Transverse colon (tissue), 4 donors: ENCODE measurements at regions not wholly inside any gene's neighbourhood (a gene's known extent, or its start where the extent isn't known, plus 50 kb on each side); places are given as distances from the start of the nearest gene placed in this dataset.
"Not testable (repeated sequence)": the region's sequence is repeated elsewhere in the genome, so short reads cannot be mapped to it uniquely, and the experiment has no call there.

Experiments used
- DNase-seq: peaks from one replicate; pipeline ENCODE4 v3.0.0-alpha.2; 2019
- H3K27ac ChIP-seq, 4 donors: fragments of 200-600 bp; sonication (generic); 2 replicates each; pipeline ENCODE4 v1.5.1; 2016 to 2018; ENCODE audit warnings: inconsistent platforms in 4 of 4
- H3K27me3 ChIP-seq: fragments of 200-600 bp; sonication (generic); 2 replicates; pipeline ENCODE4 v1.5.1; 2017; ENCODE audit warnings: inconsistent platforms
- H3K36me3 ChIP-seq, 4 donors: fragments of 200-600 bp; sonication (generic); 2 replicates each; pipeline ENCODE4 v1.5.1; 2017 to 2019; ENCODE audit warnings: inconsistent platforms in 4 of 4
- H3K4me1 ChIP-seq, 4 donors: fragments of 200-600 bp; sonication (generic); 2 replicates each; pipeline ENCODE4 v1.5.1; 2017 to 2020; ENCODE audit warnings: inconsistent platforms in 4 of 4
- H3K4me3 ChIP-seq, 4 donors: fragments of 200-600 bp; sonication (generic); 1 replicate in 1 of 4; 2 replicates in 3 of 4; pipeline versions ENCODE4 v1.5.1 to v1.6.1; 2017 to 2019; ENCODE audit warnings: inconsistent platforms in 4 of 4
- H3K9me3 ChIP-seq, 2 donors: fragments of 200-600 bp; sonication (generic); 2 replicates each; pipeline ENCODE4 v1.5.1; 2017 to 2019; ENCODE audit warnings: inconsistent platforms in 2 of 2
- CTCF ChIP-seq, 5 experiments: fragments of 200-600 bp in 3 of 5; fragments of 450-650 bp in 2 of 5; sonication (generic) in 3 of 5; IDR thresholded peaks; 1 replicate in 2 of 5; 2 replicates in 3 of 5; pipeline ENCODE4 v1.5.1; 2016 to 2017; ENCODE audit warnings: antibody characterized with exemption in 5 of 5, inconsistent platforms in 3 of 5, mild to moderate bottlenecking in 2 of 5, moderate library complexity in 1 of 5
- EP300 ChIP-seq: sonication (generic); formaldehyde crosslinking; IDR thresholded peaks from one replicate; pipeline ENCODE4 v1.6.1; 2017; ENCODE audit warnings: antibody characterized with exemption, low read depth
- POLR2A ChIP-seq: fragments of 450-650 bp; IDR thresholded peaks from one replicate; pipeline ENCODE4 v1.6.1; 2016; ENCODE audit warnings: antibody characterized with exemption, mild to moderate bottlenecking, moderate library complexity
- POLR2AphosphoS5 ChIP-seq, 3 donors: sonication (generic); formaldehyde crosslinking; IDR thresholded peaks; one replicate each; pipeline ENCODE4 v1.6.1; 2016; ENCODE audit warnings: antibody characterized with exemption in 3 of 3
- WGBS, 2 donors: methylation state at CpG; one replicate each; pipeline ENCODE4 v1.1.5; 2018; ENCODE audit warnings: low coverage in 1 of 2; 5-methylcytosine and 5-hydroxymethylcytosine counted together
- in situ Hi-C, 4 donors: fragments of 200-750 bp; cut with MboI; loops; one replicate each; pipeline versions ENCODE4 v1.15.0 to v1.15.1; 2017; ENCODE audit warnings: low sequenced_read_pairs in 3 of 4, low pct_ligation_motif_present in 1 of 4, low pct_unique_long_range_greater_than_20kb in 1 of 4
- intact Hi-C: fragments of 100-400 bp; cut with DNase I; formaldehyde crosslinking; loops from one replicate; pipeline ENCODE4 v1.15.1; 2023; ENCODE audit warnings: low total_unique reads

GRCh38 chr9:86614871-86615849 lies 260.9 kb upstream of the TUT7 start:
- WGBS, 2 donors, result 69% methylated on average over 4 to 6 of the region's 6 CpGs
- peaks cover 0 to 7% (median 0%) of the 10 kb centered on the region in 4 donors for H3K4me1 ChIP-seq
- H3K36me3 ChIP-seq, result no peaks in the 10 kb centered on the region
- H3K9me3 ChIP-seq, result no peaks in the 10 kb centered on the region
- no peak for DNase-seq
- no peak overlapping the region for H3K27ac ChIP-seq
- intact Hi-C loops (no loop called here), in situ Hi-C loops (no loop called here)
- no peak overlapping the region for H3K4me3 ChIP-seq
- H3K27me3 ChIP-seq, result no peaks in the 10 kb centered on the region
- TF ChIP-seq CTCF (IDR thresholded peaks at IDR 0.05) (peak in 4 of 5 experiments; percentile 7 to 27 (median 18)), EP300 (no peak)

- DNase-seq, result no peak
- in situ Hi-C loops, result no loop called here
Observed at GRCh38 chr9:86613943-86614342, 259.7 kb upstream of the TUT7 start.

GRCh38 chr9:86611534-86611933 lies 257.3 kb upstream of the TUT7 start:
- 88% methylated on average over 22 of the region's 27 CpGs; no CpG with 5 or more reads in 1 of the 2 donors for WGBS, 2 donors
- in situ Hi-C loops, intact Hi-C loops, H3K4me3 ChIP-seq, H3K27me3 ChIP-seq, DNase-seq, H3K27ac ChIP-seq, H3K36me3 ChIP-seq, H3K9me3 ChIP-seq, H3K4me1 ChIP-seq: not testable (repeated sequence)

More at GRCh38 chr9:86613943-86614342, 259.7 kb upstream of the TUT7 start:
- no peak for TF ChIP-seq EP300
- TF ChIP-seq POLR2A, result no peak
- TF ChIP-seq CTCF (IDR thresholded peaks at IDR 0.05), result no peak
- TF ChIP-seq POLR2AphosphoS5 (IDR thresholded peaks at IDR 0.05), result no peak
- H3K27me3 ChIP-seq, result no peaks in the 10 kb centered on the region
- H3K27ac ChIP-seq, result no peak overlapping the region
- H3K4me1 ChIP-seq, result peaks cover 0 to 7% (median 0%) of the 10 kb centered on the region in 4 donors
- no peaks in the 10 kb centered on the region for H3K36me3 ChIP-seq
- H3K9me3 ChIP-seq, result no peaks in the 10 kb centered on the region
- 87 to 88% methylated on average over 5 of the region's 5 CpGs for WGBS, 2 donors
- no peak overlapping the region for H3K4me3 ChIP-seq
- intact Hi-C loops, result no loop called here

- no peak overlapping the region for H3K27ac ChIP-seq
- H3K27me3 ChIP-seq, result no peaks in the 10 kb centered on the region
- intact Hi-C loops, result no loop called here
- H3K4me3 ChIP-seq, result no peak overlapping the region
- no peak for TF ChIP-seq POLR2AphosphoS5 (IDR thresholded peaks at IDR 0.05)
- TF ChIP-seq POLR2A, result no peak
- TF ChIP-seq CTCF (IDR thresholded peaks at IDR 0.05), result no peak
- TF ChIP-seq EP300, result no peak
- in situ Hi-C loops, result no loop called here
- 54 to 75% methylated on average over 3 of the region's 3 CpGs for WGBS, 2 donors
- peaks cover 0 to 4% (median 0%) of the 10 kb centered on the region in 4 donors for H3K4me1 ChIP-seq
- no peaks in the 10 kb centered on the region for H3K9me3 ChIP-seq
- DNase-seq, result no peak
- no peaks in the 10 kb centered on the region for H3K36me3 ChIP-seq
Observed at GRCh38 chr9:86605303-86605702, 251.1 kb upstream of the TUT7 start.
